T follicular helper cell (primary cell): ENCODE measurements at regions not wholly inside any gene's neighbourhood (a gene's known extent, or its start where the extent isn't known, plus 50 kb on each side); places are given as distances from the start of the nearest gene placed in this dataset.

Experiments used
- DNase-seq: peaks from one replicate; pipeline ENCODE4 v3.0.0-alpha.2; 2020; ENCODE audit warnings: low read depth

GRCh38 chr12:59839514-59839913 is 243.7 kb downstream of the SLC16A7 start:
- DNase-seq: no peak

- DNase-seq: no peak
Measured at GRCh38 chr12:59843260-59843843, 247.5 kb downstream of the SLC16A7 start.

- no peak for DNase-seq
Measured at GRCh38 chr12:59844750-59845149, 248.9 kb downstream of the SLC16A7 start.

DNA sequence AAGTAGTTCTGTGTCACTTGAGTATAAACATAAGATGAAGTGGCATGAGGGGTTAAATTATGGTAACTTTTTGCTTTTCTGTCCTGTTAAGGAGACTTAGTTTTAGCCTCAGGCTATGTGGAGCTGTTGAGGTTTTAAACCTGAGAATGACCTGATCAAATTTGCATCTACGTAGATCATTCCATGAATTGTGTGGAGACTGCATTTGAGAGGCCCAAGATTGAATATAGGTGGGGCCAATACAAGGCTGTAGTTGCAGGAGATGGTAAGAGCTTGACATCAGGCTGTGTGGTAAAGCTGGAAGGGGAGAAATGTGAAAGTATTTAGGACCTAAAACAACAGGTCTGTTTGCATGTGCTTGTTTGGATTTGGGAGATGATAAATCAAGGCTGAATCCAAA is 249.5 kb downstream of the SLC16A7 start:
- no peak for DNase-seq

GRCh38 chr12:59847127-59847526 is 251.3 kb downstream of the SLC16A7 start:
- no peak for DNase-seq

GRCh38 chr12:59850268-59850667 is 254.4 kb downstream of the SLC16A7 start:
- DNase-seq: no peak

DNA sequence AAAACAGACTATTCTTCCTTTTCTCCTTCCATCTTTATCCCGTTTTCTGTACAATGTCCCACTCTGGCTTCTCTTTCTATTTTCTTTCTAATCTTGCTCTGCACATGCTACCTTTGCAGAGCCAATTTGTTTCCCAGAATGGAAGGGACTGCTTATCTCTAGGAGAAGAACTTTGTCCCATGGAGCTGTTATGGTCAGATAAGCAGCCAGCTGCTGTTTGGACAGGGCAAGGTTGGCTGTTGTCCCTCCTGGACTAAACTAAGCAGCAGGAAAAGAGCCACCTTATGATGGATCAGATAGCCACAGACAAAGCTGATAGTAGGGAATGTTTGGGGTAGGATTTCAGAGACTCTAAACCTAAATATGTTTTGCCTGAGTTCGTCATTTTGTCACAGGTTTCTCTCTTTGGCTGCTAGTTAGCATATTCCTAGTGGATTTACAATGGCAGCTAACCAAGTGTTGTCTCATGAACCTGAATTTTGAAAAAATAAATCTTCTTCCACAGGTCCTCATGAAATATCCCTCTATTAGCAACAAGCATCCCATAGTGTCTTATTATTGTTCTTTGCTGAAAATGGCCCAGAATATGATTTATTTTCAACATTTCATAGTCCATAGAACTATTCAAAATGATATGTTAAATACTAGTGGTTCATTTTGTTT is 262.8 kb downstream of the SLC16A7 start:
- no peak for DNase-seq

- DNase-seq: no peak
Measured at GRCh38 chr12:59859171-59859510, 263.3 kb downstream of the SLC16A7 start.

GRCh38 chr12:59861635-59862034 is 265.8 kb downstream of the SLC16A7 start:
- DNase-seq: no peak

GRCh38 chr12:59867055-59867454 is 271.2 kb downstream of the SLC16A7 start:
- no peak for DNase-seq

DNA sequence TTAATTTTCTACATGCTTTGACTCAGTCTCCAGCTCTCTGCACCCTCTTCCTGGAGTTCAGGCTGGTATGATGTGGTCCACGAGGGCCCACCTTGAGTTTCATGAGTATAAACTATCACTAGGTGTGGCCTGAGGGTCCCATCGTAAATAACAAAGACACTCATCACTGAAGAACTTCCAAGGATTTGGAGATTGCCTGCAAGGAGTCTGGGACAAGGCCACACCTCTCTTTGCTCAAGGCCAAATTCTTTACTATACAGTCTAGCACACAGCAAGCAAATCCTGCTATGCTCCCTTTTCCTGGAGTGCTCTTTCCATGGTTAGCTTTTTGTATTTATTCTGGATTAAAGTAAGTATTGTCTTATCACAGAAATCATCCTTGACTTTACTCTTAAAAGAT is 271.9 kb downstream of the SLC16A7 start:
- no peak for DNase-seq

- no peak for DNase-seq
Measured at GRCh38 chr12:59871779-59872178, 275.9 kb downstream of the SLC16A7 start.

DNA sequence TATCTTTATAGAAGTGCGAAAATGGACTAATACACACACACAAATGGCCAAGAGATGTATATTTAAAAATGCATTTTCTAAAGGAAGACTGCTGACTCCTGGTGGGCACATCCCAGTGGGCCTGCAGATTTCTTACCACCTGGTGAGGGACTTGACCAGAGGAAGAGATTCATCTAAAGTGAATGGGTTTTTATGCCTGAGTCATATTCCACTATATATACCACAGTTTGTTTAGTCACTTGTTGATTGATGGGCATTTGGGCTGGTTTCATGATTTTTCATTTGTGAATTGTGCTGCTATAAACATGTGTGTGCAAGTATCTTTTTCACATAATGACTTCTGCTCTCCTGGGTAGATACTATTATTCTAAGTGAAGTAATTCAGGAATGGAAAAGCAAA is 277.3 kb downstream of the SLC16A7 start:
- no peak for DNase-seq

DNA sequence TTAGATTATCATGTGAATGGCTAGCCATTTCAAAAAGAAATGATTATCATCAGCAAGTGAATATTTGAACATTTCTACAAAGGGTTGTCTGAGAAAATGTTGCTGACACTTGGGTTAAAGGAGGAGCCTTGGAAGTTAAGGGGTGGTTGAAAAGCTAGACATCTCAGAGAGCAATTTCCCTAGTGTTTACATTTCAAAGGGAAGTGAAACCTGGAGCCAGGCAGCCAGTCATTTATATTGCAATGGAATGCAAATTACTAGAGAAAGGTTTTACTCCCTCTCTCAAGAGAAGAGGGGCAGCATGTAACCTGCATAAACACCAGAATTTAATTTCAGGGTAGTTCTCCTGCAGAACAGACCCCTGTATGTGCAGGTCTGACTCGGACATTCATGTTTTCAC is 279.0 kb downstream of the SLC16A7 start:
- DNase-seq: no peak

DNA sequence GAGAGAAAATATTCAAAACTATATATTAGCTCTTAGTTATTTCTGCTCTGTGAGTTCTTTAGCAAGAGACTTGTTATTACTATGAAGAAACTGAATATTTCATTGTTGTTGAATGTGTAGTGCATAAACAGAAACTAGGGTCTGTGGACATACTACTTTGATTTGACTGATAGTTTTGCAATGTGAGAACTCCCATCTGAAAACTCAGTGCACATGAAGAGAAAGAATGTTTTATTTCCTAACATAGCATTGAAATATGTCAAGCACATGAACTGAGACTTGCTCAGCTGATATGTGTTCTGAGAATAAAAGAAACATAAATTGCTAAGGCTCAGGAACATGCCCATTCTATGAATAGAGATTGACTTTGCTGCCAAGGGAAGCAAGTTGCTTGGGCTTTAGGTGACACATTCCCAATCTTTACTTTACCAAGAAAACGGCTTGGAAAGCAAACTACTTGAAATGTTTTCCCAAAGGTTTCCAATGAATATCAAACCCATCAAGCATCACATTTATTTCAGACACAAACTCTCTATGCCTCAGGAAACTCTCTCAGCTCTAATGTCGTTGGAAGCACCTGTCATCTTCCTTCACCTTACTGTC is 290.4 kb downstream of the SLC16A7 start:
- no peak for DNase-seq

DNA sequence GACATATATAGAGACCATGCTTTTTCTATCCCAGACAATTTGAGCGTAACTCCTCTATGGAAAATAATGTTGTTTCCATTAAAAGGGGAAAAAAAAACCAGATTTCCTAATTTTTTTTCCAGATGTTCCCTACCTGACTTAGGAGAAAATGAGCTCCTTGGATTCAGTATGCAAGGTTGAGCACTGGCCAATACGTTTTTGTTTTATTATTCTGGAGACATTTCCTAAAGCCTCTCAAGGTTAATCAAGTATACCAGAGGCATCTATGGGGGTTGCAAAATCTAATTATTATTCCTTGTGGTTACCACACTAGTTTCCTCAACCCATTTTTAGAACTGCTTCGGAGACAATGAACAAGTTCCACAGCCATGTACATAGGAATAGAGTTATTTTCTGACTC is 291.3 kb downstream of the SLC16A7 start:
- DNase-seq: no peak

GRCh38 chr12:59890896-59891579 is 295.2 kb downstream of the SLC16A7 start:
- no peak for DNase-seq

DNA sequence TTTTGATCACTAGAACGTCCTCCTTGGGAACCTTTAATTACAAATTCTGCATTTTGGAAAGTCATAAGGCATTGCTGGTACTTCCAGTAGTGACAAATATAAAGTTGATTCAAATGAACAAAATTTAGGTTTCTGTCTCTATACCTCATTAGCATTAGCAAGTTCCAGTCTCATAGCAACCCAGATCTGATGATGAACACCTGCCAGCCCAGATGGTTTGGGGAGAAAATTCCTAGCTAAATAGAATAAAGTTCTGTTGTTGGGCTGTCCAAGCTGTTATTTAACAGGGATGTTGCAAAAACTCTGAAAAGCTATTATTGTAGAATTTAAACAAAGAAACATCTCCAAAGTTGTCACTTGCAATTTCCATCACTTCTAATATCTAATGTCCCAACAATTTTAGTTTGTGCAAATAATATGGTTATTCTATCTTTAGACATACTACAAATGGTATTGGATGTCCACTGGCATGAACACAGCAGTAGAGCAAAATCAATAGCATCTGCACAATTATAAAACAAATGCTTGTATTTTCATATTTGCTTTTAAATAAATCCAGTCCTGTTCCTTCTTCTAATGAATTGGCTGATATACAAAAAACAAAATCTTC is 299.4 kb downstream of the SLC16A7 start:
- DNase-seq: no peak

DNA sequence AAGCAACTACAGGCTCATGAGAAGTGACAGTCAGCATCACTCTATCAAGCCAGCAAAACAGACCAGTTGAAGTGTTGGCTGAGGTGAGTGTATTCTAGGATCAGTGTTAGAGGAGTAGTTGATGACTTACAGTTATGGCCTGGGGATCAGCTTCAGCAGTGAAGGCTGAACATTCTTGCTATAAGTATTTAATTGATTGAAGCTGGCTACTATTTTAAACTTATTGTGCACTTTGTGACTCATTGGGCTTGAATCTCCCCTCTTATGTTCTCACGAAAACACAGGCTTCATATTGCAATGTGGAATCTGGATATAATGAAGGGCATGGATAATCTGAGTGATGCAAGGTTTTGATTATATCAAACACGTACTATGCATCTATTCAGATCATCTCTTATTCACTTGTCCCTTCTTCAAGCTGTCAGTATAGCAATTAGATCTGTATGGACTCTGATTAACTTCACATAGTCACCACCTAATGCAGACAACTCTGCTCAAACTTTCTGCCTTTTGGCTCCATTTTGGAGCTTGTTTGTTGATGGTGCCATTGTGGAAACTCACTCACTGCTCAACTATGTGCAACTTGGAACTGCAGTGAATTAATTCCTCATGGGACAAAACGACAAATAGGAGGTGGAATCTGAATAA is 309.2 kb downstream of the SLC16A7 start:
- no peak for DNase-seq

DNA sequence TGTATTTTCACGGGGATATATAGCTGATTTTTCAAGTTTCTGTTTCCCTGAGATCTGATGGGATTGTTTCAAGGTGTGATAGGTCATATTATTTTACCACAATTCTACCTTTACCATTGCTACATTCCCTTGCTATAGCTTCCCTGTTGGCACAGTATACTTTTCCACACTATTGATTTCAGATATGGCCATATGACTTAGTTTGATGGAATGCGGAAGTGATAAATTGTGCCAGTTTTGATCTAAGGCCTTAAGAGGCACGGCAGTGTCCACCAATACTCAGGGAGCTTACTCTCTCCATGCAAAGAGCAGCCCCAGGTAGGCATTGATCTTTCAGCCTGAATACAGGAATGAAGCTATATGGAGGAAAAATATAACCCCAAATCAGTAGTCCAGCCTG is 315.7 kb downstream of the SLC16A7 start:
- DNase-seq: no peak

GRCh38 chr12:59916988-59917387 is 321.2 kb downstream of the SLC16A7 start:
- no peak for DNase-seq

DNA sequence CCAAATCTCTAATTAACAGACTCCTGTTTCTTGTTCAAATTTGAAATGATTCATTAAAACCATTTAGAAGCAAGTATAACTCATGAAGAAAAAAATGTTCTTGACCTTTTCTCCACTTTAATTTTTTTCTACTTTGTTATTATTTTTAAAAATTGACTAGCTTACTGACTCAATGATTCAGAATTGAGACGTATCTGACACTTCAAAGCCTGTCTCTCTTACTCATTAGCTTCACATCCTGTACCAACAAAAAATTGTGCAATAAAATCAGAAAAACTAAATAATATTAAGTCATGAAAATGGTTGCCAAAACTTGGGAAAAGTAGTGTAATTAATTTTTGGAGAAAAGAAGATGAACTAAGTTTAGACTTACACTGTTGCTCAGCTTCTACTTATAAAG is 331.2 kb downstream of the SLC16A7 start:
- no peak for DNase-seq
